Kidney (tissue), 13 donors: ENCODE measurements at regions not wholly inside any gene's neighbourhood (a gene's known extent, or its start where the extent isn't known, plus 50 kb on each side); places are given as distances from the start of the nearest gene placed in this dataset.

Source experiments
- DNase-seq, 5 donors: peaks; one replicate each; pipeline ENCODE4 v3.0.0-alpha.2; 2013 to 2020
- FAIRE-seq: peaks from 2 replicates; lab custom pipeline; 2012; peaks lifted over from hg19 to GRCh38; lab: Jason Lieb, UNC
- H3K27ac ChIP-seq, 2 donors: one replicate each; pipeline ENCODE4 v1.7.0; 2013; ENCODE audit warnings: low read depth in 2 of 2, low read length in 2 of 2, inconsistent platforms in 1 of 2
- H3K27me3 ChIP-seq: one replicate; pipeline ENCODE4 v1.7.1; 2013; ENCODE audit warnings: low read length, inconsistent platforms; ENCODE audit not compliant: control insufficient read depth, insufficient read depth
- H3K36me3 ChIP-seq, 3 donors: one replicate each; pipeline versions ENCODE4 v1.7.0 to v1.7.1; 2013; ENCODE audit warnings: low read length in 3 of 3, control low read depth in 1 of 3, inconsistent platforms in 1 of 3; ENCODE audit not compliant: insufficient read depth in 3 of 3, control insufficient read depth in 2 of 3
- H3K4me1 ChIP-seq, 3 donors: one replicate each; pipeline versions ENCODE4 v1.7.0 to v1.7.1; 2013; ENCODE audit warnings: low read length in 3 of 3, inconsistent platforms in 1 of 3, low read depth in 1 of 3; ENCODE audit not compliant: control insufficient read depth in 2 of 3, insufficient read depth in 2 of 3
- H3K4me3 ChIP-seq, 3 donors: one replicate each; pipeline versions ENCODE4 v1.7.0 to v1.8.1; 2013; ENCODE audit warnings: low read length in 3 of 3, control low read depth in 1 of 3, inconsistent platforms in 1 of 3
- H3K9ac ChIP-seq, 3 donors: one replicate each; pipeline versions ENCODE4 v1.7.0 to v1.7.1; 2013; ENCODE audit warnings: low read length in 3 of 3, control low read depth in 1 of 3, inconsistent platforms in 1 of 3
- H3K9me3 ChIP-seq, 3 donors: one replicate each; pipeline versions ENCODE4 v1.7.0 to v1.7.1; 2013; ENCODE audit warnings: low read length in 3 of 3, control low read depth in 1 of 3, inconsistent platforms in 1 of 3; ENCODE audit not compliant: control insufficient read depth in 2 of 3, insufficient read depth in 1 of 3
- intact Hi-C: fragments of 100-400 bp; cut with DNase I; formaldehyde crosslinking; loops from one replicate; pipeline ENCODE4 v1.11.1; 2022
- TF ChIP-seq, protein P1 (sequence below): IDR thresholded peaks from 3 replicates; pipeline ENCODE4 v1.5.1; 2012; ENCODE audit warnings: mild to moderate bottlenecking, moderate library complexity, borderline replicate concordance; ENCODE audit not compliant: insufficient read depth; ENCODE audit errors: extremely low read depth
- donor health status: control.
- donor health status: control.
- donor health status: control.
- donor health status: control.
- donor health status: control.
- donor health status: DM: yes; HTN: yes; CAD: no.
- donor health status: Normal renal cell carcinoma (clear cell type).

DNA sequence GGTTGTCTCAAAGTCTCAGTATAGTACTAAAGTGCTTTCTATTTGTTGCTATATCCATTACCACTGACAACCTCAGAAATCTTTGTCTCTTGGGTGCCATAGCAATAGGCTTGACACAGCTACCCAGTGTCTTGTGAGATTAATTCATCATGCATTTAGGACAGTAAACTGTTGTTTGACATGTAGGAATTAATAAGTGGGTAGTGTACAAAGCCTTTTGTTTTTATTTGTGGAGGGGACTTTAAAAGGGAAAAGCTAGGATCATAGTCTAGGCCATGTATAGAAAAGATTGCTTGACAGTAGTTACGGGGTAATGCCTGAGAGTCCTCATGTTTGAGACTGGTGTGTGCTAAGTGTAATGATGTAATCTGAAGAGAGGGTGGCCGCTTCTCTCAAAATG is 102.6 kb upstream of the AGR3 start:
- no peak for FAIRE-seq
- TF ChIP-seq, protein P1, sequence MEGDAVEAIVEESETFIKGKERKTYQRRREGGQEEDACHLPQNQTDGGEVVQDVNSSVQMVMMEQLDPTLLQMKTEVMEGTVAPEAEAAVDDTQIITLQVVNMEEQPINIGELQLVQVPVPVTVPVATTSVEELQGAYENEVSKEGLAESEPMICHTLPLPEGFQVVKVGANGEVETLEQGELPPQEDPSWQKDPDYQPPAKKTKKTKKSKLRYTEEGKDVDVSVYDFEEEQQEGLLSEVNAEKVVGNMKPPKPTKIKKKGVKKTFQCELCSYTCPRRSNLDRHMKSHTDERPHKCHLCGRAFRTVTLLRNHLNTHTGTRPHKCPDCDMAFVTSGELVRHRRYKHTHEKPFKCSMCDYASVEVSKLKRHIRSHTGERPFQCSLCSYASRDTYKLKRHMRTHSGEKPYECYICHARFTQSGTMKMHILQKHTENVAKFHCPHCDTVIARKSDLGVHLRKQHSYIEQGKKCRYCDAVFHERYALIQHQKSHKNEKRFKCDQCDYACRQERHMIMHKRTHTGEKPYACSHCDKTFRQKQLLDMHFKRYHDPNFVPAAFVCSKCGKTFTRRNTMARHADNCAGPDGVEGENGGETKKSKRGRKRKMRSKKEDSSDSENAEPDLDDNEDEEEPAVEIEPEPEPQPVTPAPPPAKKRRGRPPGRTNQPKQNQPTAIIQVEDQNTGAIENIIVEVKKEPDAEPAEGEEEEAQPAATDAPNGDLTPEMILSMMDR = no peak

DNA sequence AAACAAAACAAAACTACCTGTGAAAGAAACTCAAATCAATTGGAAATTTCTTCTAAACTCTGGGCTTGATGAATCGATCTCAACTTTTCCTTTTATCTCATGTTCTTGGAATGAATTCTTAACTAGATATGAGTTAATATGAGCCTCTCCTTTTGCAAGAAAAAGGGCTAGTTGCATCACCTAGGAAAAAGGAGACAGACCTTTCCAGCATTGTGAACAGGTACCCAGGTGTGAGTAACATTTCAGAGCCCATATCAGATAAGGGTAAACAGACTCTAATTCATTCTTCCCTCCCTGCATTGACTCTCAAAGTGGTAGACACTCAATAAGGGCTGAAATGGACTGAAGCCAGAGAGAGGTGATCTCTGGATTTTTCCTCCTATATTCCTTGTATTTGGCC is 103.8 kb upstream of the AGR3 start:
- Histone ChIP-seq H3K9ac (no peak overlapping the region), H3K27ac (no peak overlapping the region), H3K4me3 (no peak overlapping the region), H3K9me3 (no peaks in the 10 kb centered on the region), H3K27me3 (no peaks in the 10 kb centered on the region), H3K36me3 (no peaks in the 10 kb centered on the region), H3K4me1 (peaks cover 0 to 3% (median 0%) of the 10 kb centered on the region in 3 donors)
- TF ChIP-seq, protein P1 = no peak
- DNase-seq (no peak), FAIRE-seq (no peak)
- intact Hi-C loops = no loop called here

More for the DNA sequence above, 102.6 kb upstream of the AGR3 start:
- DNase-seq = no peak
- Histone ChIP-seq H3K27me3 (no peaks in the 10 kb centered on the region), H3K4me1 (no peaks in the 10 kb centered on the region), H3K36me3 (no peaks in the 10 kb centered on the region), H3K9me3 (no peaks in the 10 kb centered on the region), H3K4me3 (no peak overlapping the region), H3K9ac (no peak overlapping the region), H3K27ac (no peak overlapping the region)
- intact Hi-C loops = no loop called here

DNA sequence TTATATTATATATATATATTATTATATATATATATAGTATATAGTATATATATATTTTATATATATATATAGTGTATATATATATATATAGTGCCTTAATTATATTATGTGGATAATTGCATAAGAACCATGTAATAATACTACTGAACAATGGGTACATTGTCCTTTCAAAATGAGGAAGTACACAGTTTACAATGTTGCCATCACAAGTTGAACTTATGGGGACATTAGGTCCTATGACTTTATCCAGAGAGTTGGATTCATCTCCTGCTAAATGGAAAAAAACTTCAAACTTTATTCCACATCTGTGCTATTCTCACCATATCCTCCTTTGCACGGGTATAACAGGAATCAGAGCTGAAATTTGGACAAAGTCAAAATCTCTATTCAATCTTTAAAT is 105.0 kb upstream of the AGR3 start:
- H3K9ac ChIP-seq = no peak overlapping the region
- H3K4me3 ChIP-seq = no peak overlapping the region
- peaks cover 0 to 3% (median 0%) of the 10 kb centered on the region in 3 donors for H3K4me1 ChIP-seq
- intact Hi-C loops = no loop called here
- FAIRE-seq (no peak), DNase-seq (no peak)
- H3K9me3 ChIP-seq = no peaks in the 10 kb centered on the region
- no peaks in the 10 kb centered on the region for H3K27me3 ChIP-seq
- TF ChIP-seq, protein P1 = no peak
- H3K36me3 ChIP-seq = no peaks in the 10 kb centered on the region
- no peak overlapping the region for H3K27ac ChIP-seq
